Activated CD4-positive, alpha-beta T cell treated with anti-CD3 and anti-CD28 coated beads, Interleukin-2, amount 10 ng/mL, durations not matched to agents 7 days and 5 days (primary cell): ENCODE measurements at regions not wholly inside any gene's neighbourhood (a gene's known extent, or its start where the extent isn't known, plus 50 kb on each side); places are given as distances from the start of the nearest gene placed in this dataset.

Source experiments
- CTCF ChIA-PET: fragments of 350-600 bp; sonication (Branson Sonifier 250); formaldehyde crosslinking; loops from one replicate; lab custom pipeline; 2021; ENCODE audit warnings: antibody characterized with exemption; lab: Charles Lee
- POLR2A ChIA-PET: fragments of 350-600 bp; sonication (Branson Sonifier 250); formaldehyde crosslinking; loops from one replicate; lab custom pipeline; 2021; ENCODE audit warnings: antibody characterized with exemption; lab: Charles Lee
- DNase-seq: peaks from one replicate; pipeline ENCODE4 v3.0.0-alpha.2; 2020
- H3K27ac Mint-ChIP-seq: one replicate; pipeline ENCODE4 v1.8.0; 2021; ENCODE audit warnings: mild to moderate bottlenecking, moderate library complexity, mixed read lengths
- H3K27me3 Mint-ChIP-seq: one replicate; pipeline ENCODE4 v1.8.0; 2021; ENCODE audit warnings: mixed read lengths
- H3K36me3 Mint-ChIP-seq: one replicate; pipeline ENCODE4 v1.8.0; 2021; ENCODE audit warnings: low read depth, mixed read lengths
- H3K4me1 Mint-ChIP-seq: one replicate; pipeline ENCODE4 v1.8.0; 2021; ENCODE audit warnings: mixed read lengths
- H3K4me3 Mint-ChIP-seq: one replicate; pipeline ENCODE4 v1.8.0; 2021; ENCODE audit warnings: mild to moderate bottlenecking, moderate library complexity, mixed read lengths
- H3K9me3 Mint-ChIP-seq: one replicate; pipeline ENCODE4 v1.8.0; 2021; ENCODE audit warnings: mixed read lengths

DNA sequence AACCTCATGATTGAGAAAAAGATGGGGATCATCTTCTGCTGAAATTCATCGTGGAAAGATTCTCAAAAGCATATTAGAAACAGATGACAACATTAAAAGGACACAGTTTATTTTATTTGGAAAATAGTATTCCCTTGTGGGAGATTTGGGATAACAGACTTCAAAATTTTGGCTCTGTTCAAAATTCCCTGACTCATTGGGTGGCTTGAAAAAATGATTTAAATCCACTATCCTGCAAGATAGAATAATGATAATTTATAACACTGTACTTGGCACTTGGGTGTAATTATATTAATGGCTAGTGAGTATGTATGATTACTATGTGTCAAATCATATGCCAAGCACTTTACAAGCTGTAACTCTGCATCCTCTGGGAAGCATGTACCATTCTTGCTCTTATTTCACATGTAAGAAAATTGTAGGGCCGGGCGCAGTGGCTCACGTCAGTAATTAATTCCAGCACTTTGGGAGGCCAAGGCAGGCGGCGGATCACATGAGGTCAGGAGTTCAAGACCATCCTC lies 128.8 kb downstream of the LMNTD1 start:
- Mint-ChIP-seq H3K27me3 (peaks cover 3% of the 10 kb centered on the region), H3K27ac (no peak overlapping the region), H3K36me3 (no peaks in the 10 kb centered on the region), H3K9me3 (no peaks in the 10 kb centered on the region), H3K4me1 (no peaks in the 10 kb centered on the region), H3K4me3 (no peak overlapping the region)
- DNase-seq = no peak
- CTCF ChIA-PET = interaction anchor here (1.0 to 1.3 kb wide), 2 partner anchors 9 to 188 kb away, joined by 3 to 5 read pairs; no protein-coding TSS in a partner anchor
- POLR2A ChIA-PET = no interaction called here

DNA sequence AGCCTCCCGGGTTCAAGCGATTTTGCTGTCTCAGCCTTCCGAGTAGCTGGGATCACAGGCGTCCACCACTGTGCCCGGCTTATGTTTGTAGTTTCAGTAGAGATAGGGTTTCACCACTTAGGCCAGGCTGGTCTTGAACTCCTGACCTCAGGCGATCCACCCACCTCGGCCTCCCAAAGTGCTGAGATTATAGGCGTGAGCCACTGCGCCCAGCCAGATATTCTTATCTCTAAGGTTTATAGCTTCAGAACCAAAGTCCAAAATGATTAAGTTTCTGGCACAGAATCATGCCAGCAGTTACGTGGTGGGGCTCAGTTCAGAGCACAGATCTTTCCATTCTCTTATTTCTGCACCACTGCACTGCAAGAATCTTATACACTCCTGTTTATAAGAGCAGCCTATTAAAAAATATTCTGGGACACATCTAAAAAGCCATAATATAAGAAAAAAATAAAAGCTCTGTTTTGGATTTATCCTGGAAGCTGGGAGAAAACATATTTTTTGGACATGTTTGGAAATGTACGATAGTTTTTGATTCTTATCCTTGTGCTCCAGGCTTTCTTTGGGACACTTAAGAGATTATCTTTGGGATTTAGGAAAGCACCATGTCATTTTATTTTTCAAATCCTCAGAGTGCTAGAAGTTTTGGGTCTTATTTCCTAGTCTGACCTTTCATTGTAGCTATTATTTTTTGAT lies 129.6 kb downstream of the LMNTD1 start:
- H3K27me3 Mint-ChIP-seq = peaks cover 3% of the 10 kb centered on the region
- no peak overlapping the region for H3K27ac Mint-ChIP-seq
- H3K4me1 Mint-ChIP-seq = no peaks in the 10 kb centered on the region
- H3K36me3 Mint-ChIP-seq = no peaks in the 10 kb centered on the region
- DNase-seq = no peak
- POLR2A ChIA-PET = no interaction called here
- no peak overlapping the region for H3K4me3 Mint-ChIP-seq
- H3K9me3 Mint-ChIP-seq = no peaks in the 10 kb centered on the region
- CTCF ChIA-PET = interaction anchor here (1.3 kb wide), 1 partner anchor 10 kb away, joined by 5 read pairs; no protein-coding TSS in a partner anchor

DNA sequence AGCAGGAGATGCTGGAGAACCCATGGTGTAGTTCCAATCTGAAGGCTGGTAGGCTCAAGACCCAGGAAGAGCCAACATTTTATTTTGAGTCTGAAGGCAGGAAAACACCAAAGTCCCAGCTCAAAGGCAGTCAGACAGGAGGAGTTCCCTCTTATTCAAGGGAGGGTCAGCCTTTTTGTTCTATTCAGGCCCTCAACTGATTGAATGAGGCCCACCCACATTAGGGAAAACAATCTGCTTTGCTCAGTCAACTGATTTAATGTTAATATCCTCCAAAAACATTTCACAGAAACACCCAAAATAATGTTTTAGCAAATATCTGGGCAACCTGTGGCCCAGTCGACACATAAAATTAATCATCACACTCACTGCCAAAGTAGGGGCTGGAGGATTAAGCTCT lies 130.8 kb downstream of the LMNTD1 start:
- Mint-ChIP-seq H3K36me3 (no peaks in the 10 kb centered on the region), H3K4me1 (no peaks in the 10 kb centered on the region), H3K9me3 (no peaks in the 10 kb centered on the region), H3K4me3 (no peak overlapping the region), H3K27me3 (peaks cover 2% of the 10 kb centered on the region), H3K27ac (no peak overlapping the region)
- ChIA-PET POLR2A (no interaction called here), CTCF (no interaction called here)
- DNase-seq = no peak

DNA sequence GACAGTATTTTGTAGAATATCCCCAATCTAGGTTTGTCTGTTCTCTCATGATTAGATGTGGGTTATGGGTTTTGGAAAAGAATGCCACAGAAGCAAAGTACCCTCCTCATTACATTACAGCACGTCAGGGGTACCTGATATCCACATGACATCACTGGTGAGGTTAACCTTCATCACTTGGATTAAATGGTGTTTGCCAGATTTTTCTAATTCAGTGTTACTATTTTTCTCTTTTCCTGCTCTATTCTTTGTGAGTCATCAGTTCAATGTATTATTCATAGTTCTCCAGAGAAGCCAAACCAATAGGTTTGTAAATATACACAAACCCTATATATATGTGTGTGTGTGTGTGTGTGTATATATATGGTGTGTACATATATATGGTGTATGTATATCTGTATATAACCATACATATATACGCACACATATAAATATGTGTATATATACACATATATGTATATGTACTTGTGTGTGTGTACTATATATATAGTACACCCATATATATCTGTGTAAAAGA lies 131.4 kb downstream of the LMNTD1 start:
- no peak overlapping the region for H3K27ac Mint-ChIP-seq
- no peaks in the 10 kb centered on the region for H3K9me3 Mint-ChIP-seq
- H3K4me3 Mint-ChIP-seq = no peak overlapping the region
- DNase-seq = no peak
- H3K36me3 Mint-ChIP-seq = no peaks in the 10 kb centered on the region
- H3K27me3 Mint-ChIP-seq = peaks cover 2% of the 10 kb centered on the region
- ChIA-PET CTCF (no interaction called here), POLR2A (no interaction called here)
- H3K4me1 Mint-ChIP-seq = no peaks in the 10 kb centered on the region

DNA sequence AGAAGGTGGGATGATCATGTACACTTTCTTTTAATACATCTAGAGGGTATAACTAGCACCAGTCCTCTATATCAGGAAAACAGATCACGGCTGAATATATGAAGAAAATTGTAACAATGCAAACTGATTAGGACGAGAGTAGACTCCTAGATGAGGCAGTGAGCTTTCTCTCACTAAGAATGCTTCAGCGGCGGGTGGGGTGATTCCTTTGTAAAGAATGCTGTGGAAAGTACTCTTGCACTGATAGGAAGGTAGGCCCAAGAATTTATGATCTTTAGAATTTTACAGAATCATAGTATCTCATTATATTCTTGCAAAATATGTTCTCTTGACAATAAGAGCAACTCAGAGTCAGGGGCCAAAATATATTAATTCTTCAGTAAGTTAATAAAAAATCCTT lies 133.0 kb downstream of the LMNTD1 start:
- DNase-seq = no peak
- ChIA-PET POLR2A (no interaction called here), CTCF (no interaction called here)
- no peaks in the 10 kb centered on the region for H3K9me3 Mint-ChIP-seq
- H3K36me3 Mint-ChIP-seq = no peaks in the 10 kb centered on the region
- no peaks in the 10 kb centered on the region for H3K4me1 Mint-ChIP-seq
- peaks cover 2% of the 10 kb centered on the region for H3K27me3 Mint-ChIP-seq
- no peak overlapping the region for H3K4me3 Mint-ChIP-seq
- H3K27ac Mint-ChIP-seq = no peak overlapping the region

DNA sequence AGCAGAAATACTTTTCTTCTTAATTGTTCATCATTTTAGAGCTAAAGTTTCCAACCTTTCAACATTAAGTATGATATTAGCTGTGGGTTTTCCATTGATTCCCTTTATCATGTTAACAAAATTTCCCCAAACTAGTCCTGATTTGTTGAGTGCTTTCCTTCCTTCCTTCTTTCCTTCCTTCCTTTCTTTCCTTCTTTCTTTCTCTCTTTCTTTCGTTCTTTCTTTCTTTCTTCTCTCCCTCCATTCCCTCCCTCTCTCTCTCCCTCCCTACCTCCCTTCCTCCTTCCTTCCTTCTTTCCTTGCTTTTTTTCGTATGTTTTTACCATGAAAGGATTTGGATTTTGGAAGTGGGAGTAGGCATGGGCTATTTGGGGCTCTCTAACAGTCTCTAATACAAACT lies 133.5 kb downstream of the LMNTD1 start:
- Mint-ChIP-seq H3K9me3 (no peaks in the 10 kb centered on the region), H3K4me3 (no peak overlapping the region), H3K36me3 (no peaks in the 10 kb centered on the region), H3K27ac (no peak overlapping the region), H3K4me1 (no peaks in the 10 kb centered on the region), H3K27me3 (peaks cover 2% of the 10 kb centered on the region)
- ChIA-PET POLR2A (no interaction called here), CTCF (no interaction called here)
- no peak for DNase-seq

DNA sequence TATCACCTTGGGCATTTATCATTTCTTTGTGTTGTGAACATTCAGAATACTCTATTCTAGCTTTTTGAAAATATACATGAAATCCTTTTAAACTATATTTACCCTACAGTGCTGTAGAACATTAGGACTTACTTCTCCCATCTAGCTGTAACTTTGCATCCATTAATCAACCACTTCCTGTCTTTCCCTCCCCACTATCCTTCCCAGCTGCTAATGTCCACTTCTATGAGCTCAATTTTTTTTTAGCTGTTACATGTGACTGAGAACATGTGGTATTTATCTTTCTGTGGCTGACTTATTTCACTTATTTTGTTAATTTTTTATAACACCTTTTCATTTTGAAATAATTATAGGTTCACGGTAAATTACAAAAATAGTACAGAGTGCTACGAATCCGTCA lies 136.0 kb downstream of the LMNTD1 start:
- H3K9me3 Mint-ChIP-seq = no peaks in the 10 kb centered on the region
- DNase-seq = no peak
- H3K36me3 Mint-ChIP-seq = no peaks in the 10 kb centered on the region
- H3K4me3 Mint-ChIP-seq = no peak overlapping the region
- no peak overlapping the region for H3K27ac Mint-ChIP-seq
- H3K4me1 Mint-ChIP-seq = no peaks in the 10 kb centered on the region
- POLR2A ChIA-PET = no interaction called here
- peaks cover 2% of the 10 kb centered on the region for H3K27me3 Mint-ChIP-seq
- CTCF ChIA-PET = no interaction called here

DNA sequence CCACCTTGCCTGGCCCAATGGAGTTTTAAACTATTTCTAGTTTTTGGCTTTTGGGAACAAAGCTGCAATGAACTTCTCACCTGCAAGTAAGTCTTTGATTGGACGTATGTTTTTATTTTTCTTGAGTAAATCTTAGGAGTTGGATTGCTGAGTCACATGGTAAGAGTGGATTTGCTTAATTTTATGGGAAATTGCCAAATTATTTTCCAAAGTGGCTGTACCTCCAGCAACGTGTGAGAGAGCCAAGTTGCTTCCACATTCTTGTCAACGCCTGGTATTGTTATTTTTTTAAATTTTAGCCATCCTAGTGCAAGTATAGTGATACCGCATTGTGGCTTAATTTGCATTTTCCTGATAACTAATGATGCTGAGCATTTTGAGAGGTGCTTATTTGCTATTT lies 136.6 kb downstream of the LMNTD1 start:
- no peaks in the 10 kb centered on the region for H3K36me3 Mint-ChIP-seq
- H3K4me1 Mint-ChIP-seq = no peaks in the 10 kb centered on the region
- peaks cover 2% of the 10 kb centered on the region for H3K27me3 Mint-ChIP-seq
- POLR2A ChIA-PET = no interaction called here
- H3K4me3 Mint-ChIP-seq = no peak overlapping the region
- no peak overlapping the region for H3K27ac Mint-ChIP-seq
- CTCF ChIA-PET = no interaction called here
- H3K9me3 Mint-ChIP-seq = no peaks in the 10 kb centered on the region
- DNase-seq = no peak

DNA sequence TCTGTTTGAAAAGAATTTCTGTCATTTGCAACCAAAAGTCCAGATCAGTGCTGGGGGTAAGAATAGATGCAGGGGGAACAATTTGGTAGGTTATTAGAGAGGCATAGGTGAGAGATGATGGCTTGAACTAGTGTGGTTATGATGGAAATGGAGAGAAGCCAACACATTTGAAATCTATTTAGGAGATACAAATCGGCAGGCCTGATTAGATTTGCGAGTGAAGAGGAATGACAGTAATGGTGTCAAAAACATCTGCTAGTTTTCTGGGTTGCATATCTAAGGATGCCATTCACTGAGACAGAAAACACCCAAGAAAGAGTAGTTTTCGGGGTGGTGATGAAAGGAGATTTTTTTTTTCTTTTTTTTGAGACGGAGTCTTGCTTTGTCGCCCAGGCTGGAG lies 138.1 kb downstream of the LMNTD1 start:
- ChIA-PET POLR2A (no interaction called here), CTCF (no interaction called here)
- Mint-ChIP-seq H3K4me3 (no peak overlapping the region), H3K9me3 (no peaks in the 10 kb centered on the region), H3K27me3 (peaks cover 3% of the 10 kb centered on the region), H3K36me3 (no peaks in the 10 kb centered on the region), H3K4me1 (no peaks in the 10 kb centered on the region), H3K27ac (no peak overlapping the region)
- no peak for DNase-seq

DNA sequence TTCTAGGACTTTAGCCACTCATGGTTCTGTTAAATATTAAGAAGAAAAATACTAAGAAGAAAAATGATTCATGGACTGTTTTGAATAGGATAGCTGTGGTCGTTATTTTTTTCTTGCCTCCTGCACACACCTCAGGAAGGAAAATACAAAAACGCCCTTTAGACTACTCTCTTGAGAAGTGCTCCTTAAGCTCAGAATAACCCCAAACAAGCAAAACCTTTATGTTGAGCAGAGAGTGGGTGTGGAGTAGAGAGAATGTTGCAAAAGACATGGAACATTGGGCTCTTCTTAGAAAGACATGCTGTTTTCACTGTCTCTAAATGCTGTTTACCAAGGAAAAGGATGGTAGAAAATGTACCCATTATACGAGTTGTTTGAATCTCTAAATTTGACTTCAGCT lies 140.3 kb downstream of the LMNTD1 start:
- H3K9me3 Mint-ChIP-seq = no peaks in the 10 kb centered on the region
- no peak overlapping the region for H3K27ac Mint-ChIP-seq
- CTCF ChIA-PET = no interaction called here
- H3K4me1 Mint-ChIP-seq = no peaks in the 10 kb centered on the region
- H3K4me3 Mint-ChIP-seq = no peak overlapping the region
- H3K27me3 Mint-ChIP-seq = peaks cover 2% of the 10 kb centered on the region
- POLR2A ChIA-PET = no interaction called here
- DNase-seq = no peak
- no peaks in the 10 kb centered on the region for H3K36me3 Mint-ChIP-seq

DNA sequence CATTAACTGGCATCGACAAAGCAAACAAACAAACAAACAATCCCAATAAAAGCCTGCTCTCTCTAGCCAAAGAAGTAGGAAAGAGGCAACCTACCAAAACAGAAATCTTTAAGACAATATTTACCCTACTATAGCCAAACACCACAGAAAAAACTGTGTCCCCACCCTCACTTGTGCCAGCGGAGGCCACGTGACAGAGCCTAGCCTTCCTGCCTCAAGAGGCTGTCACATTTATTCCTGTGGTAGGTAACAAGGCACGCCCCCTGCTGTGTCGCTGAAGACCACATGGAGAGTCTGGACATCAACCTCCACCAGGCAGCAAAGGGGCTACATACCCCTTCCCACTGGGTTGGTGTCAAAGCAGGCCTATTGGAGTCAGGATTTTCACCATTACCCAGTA lies 148.1 kb downstream of the LMNTD1 start:
- H3K9me3 Mint-ChIP-seq = peaks cover 12% of the 10 kb centered on the region

DNA sequence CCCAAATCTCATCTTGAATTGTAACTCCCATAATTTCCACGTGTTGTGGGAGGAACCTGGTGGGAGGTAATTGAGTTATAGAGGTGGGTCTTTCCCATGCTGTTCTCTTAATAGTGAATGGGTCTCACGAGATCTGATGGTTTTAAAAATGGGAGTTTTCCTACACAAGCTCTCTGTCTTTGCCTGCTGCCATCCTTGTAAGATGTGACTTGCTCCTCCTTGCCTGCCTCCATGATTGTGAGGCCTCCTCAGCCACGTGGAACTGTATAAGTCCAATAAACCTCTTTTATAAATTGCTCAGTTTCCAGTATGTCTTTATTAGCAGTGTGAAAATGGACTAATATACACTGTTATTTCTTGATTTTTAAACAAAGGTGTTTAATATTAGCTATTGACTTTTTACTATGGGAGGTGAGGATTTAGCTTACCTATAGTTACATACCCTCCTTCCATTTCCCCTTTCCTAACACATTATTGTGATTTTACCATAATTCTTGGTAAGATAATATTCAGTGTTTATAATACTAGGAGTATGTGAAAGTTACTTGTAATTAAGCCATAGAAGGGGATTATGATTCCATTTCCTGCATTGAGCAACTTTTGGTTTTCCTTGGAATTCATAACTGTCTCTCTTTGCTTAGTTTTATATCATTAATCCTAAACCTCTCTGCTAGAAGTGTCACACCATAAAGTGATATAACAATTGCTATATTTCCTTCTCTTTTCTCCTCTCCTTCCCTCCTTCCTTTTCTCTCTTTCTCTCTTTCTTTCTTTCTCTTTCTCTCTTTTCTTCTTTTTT lies 151.0 kb upstream of the KRAS start:
- CTCF ChIA-PET = no interaction called here
- H3K9me3 Mint-ChIP-seq = peaks cover 14% of the 10 kb centered on the region

More for the DNA sequence above, 148.1 kb downstream of the LMNTD1 start:
- Mint-ChIP-seq H3K27ac (no peak overlapping the region), H3K4me1 (no peaks in the 10 kb centered on the region), H3K4me3 (no peak overlapping the region), H3K27me3 (peaks cover 5% of the 10 kb centered on the region), H3K36me3 (no peaks in the 10 kb centered on the region)
- ChIA-PET CTCF (interaction anchor here (0.6 kb wide), 1 partner anchor 442 kb away, joined by 3 read pairs; no protein-coding TSS in a partner anchor), POLR2A (no interaction called here)
- no peak for DNase-seq

DNA sequence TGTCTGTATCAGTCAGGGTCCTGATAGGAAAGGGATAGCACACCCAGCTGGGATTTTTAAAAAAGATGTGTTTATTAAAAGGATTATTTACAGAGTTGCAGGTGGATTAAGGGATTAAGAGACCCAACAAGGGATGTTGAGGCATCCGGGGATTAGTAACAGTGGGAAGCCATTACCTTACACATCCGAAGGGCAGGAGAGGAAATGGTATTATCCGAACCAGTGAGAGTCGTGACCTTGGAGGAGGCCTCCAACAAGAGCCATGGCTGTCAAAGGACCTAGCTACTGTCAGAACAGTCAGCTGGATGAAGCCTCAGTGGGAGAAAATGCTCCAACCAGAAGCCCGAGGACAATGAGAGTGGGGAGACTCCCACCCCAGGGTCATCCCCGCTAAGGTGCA lies 146.3 kb upstream of the KRAS start:
- CTCF ChIA-PET = no interaction called here
- peaks cover 10% of the 10 kb centered on the region for H3K9me3 Mint-ChIP-seq
- no peaks in the 10 kb centered on the region for H3K4me1 Mint-ChIP-seq
- H3K27ac Mint-ChIP-seq = no peak overlapping the region
- DNase-seq = no peak
- no peaks in the 10 kb centered on the region for H3K36me3 Mint-ChIP-seq
- peaks cover 17% of the 10 kb centered on the region for H3K27me3 Mint-ChIP-seq
- POLR2A ChIA-PET = no interaction called here
- no peak overlapping the region for H3K4me3 Mint-ChIP-seq

More for the DNA sequence above, 151.0 kb upstream of the KRAS start:
- H3K36me3 Mint-ChIP-seq = no peaks in the 10 kb centered on the region
- no peaks in the 10 kb centered on the region for H3K4me1 Mint-ChIP-seq
- peaks cover 11% of the 10 kb centered on the region for H3K27me3 Mint-ChIP-seq
- no peak overlapping the region for H3K27ac Mint-ChIP-seq
- POLR2A ChIA-PET = no interaction called here
- no peak overlapping the region for H3K4me3 Mint-ChIP-seq
- DNase-seq = no peak
